Heart right ventricle (tissue), 16 donors: ENCODE measurements at regions not wholly inside any gene's neighbourhood (a gene's known extent, or its start where the extent isn't known, plus 50 kb on each side); places are given as distances from the start of the nearest gene placed in this dataset.

Source experiments
- ATAC-seq, 8 donors: fragments of 200-7000 bp; cut with Tn5 transposase; one replicate each; pipeline ENCODE4 v1.9.1; 2020; ENCODE audit warnings: mild to moderate bottlenecking in 8 of 8, moderate library complexity in 8 of 8, moderate number of reproducible peaks in 1 of 8
- DNase-seq, 2 donors: peaks; one replicate each; pipeline ENCODE4 v3.0.0-alpha.2; 2020
- H3K27ac ChIP-seq, 10 donors: fragments of 200-600 bp; sonication (generic) in 2 of 10; one replicate each; pipeline versions ENCODE4 v1.5.0 to v1.8.0; 2020 to 2022; ENCODE audit warnings: mild to moderate bottlenecking in 3 of 10
- H3K27me3 ChIP-seq, 7 donors: fragments of 200-600 bp; one replicate each; pipeline ENCODE4 v1.8.0; 2021 to 2022; ENCODE audit warnings: mild to moderate bottlenecking in 2 of 7
- H3K36me3 ChIP-seq, 9 donors: fragments of 200-600 bp; sonication (generic) in 1 of 9; one replicate each; pipeline versions ENCODE4 v1.5.0 to v1.8.0; 2020 to 2022; ENCODE audit warnings: mild to moderate bottlenecking in 2 of 9
- H3K4me1 ChIP-seq, 9 donors: fragments of 200-600 bp; sonication (generic) in 1 of 9; one replicate each; pipeline versions ENCODE4 v1.5.0 to v1.8.0; 2020 to 2022; ENCODE audit warnings: mild to moderate bottlenecking in 4 of 9
- H3K4me3 ChIP-seq, 10 donors: fragments of 200-600 bp; sonication (generic) in 2 of 10; one replicate each; pipeline versions ENCODE4 v1.5.0 to v1.8.0; 2020 to 2022; ENCODE audit warnings: mild to moderate bottlenecking in 7 of 10, moderate library complexity in 2 of 10
- H3K9me3 ChIP-seq, 11 donors: fragments of 200-600 bp in 10 of 11; sonication (generic) in 2 of 11; one replicate each; pipeline versions ENCODE4 v1.5.0 to v1.8.0; 2013 to 2022; ENCODE audit warnings: mild to moderate bottlenecking in 2 of 11, control low read depth in 1 of 11, moderate library complexity in 1 of 11
- WGBS, 2 donors: extraction: QIAGEN DNeasy Blood & Tissue Kit; methylation state at CpG; one replicate each; pipeline ENCODE4 v1.1.7; 2013; ENCODE audit warnings: inconsistent platforms in 1 of 2; 5-methylcytosine and 5-hydroxymethylcytosine counted together
- intact Hi-C, 10 donors: fragments of 100-400 bp; cut with DNase I; formaldehyde crosslinking; loops; one replicate each; pipeline versions ENCODE4 v1.11.1 to v1.14.2; 2022
- TF ChIP-seq, protein P1 (sequence below), 9 donors: fragments of 200-600 bp; sonication (generic) in 2 of 9; IDR thresholded peaks; one replicate each; pipeline versions ENCODE4 v1.5.0 to v1.8.0; 2021 to 2022; ENCODE audit warnings: antibody characterized with exemption in 9 of 9, mild to moderate bottlenecking in 5 of 9, moderate library complexity in 1 of 9
- donor health status: Arrhythmogenic right ventricular cardiomyopathy.
- donor health status: ischemic (EF 13 %, LVEDD 7.1; RV severe dilation, severe dysfunction).
- donor health status: healthy with polysubstance abuse.
- donor health status: DM: no; HTN: yes; CAD: no.
- donor health status: DM: no; HTN: no; CAD: no.
- donor health status: ischemic (EF 25% LVEDD 6.9; RV normal size, moderate dysfunction).
- donor health status: ischemic (EF 25% LVEDD 5.7; RV mildly dilated, moderate dysfunction).
- donor health status: healthy.
- donor health status: DM: yes; HTN: yes; CAD: no.
- donor health status: Ischemic cardiomyopathy.
- donor health status: ischemic (EF 35%, LVEDD 5.7; RV mildly dilated, moderate dysfunction).
- donor health status: nonischemic (EF 11% LVEDD 7.7; RV severe dilation, severe dysfunction).
- donor health status: DM: yes; HTN: yes; CAD: no.
- donor health status: PGD.
- donor health status: ischemic (EF 29% LVEDD 5.4; RV normal size, mild dysfunction).
- donor health status: nonischemic (EF 23%, LVEDD 6.1; RV moderate dilation, normal function).

DNA sequence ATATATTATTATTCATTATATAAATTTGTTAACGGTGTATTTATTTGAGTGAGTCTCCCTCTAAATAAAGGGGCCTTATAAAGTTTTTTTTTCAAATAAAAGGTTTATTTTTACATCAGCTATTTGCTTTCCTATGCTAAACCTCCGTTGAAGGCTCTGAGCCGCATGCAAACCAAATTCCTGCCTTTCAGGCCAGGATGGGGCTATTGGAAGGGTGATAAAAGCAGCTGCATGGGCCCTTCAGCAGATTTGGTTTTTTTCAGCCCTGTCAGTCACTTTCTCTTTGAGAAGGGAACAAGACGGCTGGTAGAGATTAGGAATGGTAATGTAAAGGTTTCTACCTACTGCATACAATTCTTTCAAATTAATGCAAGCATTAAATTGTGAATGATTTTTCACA lies 244.2 kb downstream of the WNT5A start:
- no peak for DNase-seq
- WGBS, 2 donors, result 45 to 51% methylated on average over 4 of the region's 4 CpGs
- ATAC-seq, result no peak
- no peaks in the 10 kb centered on the region for H3K9me3 ChIP-seq
- intact Hi-C loops, result no loop called here
- H3K36me3 ChIP-seq, result no peaks in the 10 kb centered on the region
- peaks cover 0 to 7% (median 0%) of the 10 kb centered on the region in 7 donors for H3K27me3 ChIP-seq
- H3K4me3 ChIP-seq, result no peak overlapping the region
- no peak overlapping the region for H3K27ac ChIP-seq
- H3K4me1 ChIP-seq, result no peaks in the 10 kb centered on the region
- TF ChIP-seq, protein P1, sequence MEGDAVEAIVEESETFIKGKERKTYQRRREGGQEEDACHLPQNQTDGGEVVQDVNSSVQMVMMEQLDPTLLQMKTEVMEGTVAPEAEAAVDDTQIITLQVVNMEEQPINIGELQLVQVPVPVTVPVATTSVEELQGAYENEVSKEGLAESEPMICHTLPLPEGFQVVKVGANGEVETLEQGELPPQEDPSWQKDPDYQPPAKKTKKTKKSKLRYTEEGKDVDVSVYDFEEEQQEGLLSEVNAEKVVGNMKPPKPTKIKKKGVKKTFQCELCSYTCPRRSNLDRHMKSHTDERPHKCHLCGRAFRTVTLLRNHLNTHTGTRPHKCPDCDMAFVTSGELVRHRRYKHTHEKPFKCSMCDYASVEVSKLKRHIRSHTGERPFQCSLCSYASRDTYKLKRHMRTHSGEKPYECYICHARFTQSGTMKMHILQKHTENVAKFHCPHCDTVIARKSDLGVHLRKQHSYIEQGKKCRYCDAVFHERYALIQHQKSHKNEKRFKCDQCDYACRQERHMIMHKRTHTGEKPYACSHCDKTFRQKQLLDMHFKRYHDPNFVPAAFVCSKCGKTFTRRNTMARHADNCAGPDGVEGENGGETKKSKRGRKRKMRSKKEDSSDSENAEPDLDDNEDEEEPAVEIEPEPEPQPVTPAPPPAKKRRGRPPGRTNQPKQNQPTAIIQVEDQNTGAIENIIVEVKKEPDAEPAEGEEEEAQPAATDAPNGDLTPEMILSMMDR (IDR thresholded peaks at IDR 0.05), result no peak

DNA sequence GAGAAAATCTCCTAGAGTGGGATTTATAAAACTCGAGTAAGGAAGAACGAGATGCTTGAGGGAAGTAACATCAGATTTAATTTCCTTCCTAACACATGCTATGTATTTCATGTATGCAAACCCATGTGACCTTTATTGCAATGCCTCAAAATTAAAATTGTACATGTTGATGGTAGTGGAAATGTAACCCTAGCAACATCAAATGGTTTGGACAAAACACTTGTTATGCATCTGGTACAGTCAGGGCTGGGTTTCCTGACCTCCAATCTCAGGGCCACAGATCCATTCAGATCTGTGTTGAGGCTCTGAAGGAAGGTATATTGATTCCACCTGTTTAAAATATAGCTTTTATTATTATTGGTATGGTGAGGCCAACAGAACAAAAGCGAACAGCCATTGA lies 246.0 kb downstream of the WNT5A start:
- Histone ChIP-seq H3K27me3 (peaks cover 0 to 10% (median 0%) of the 10 kb centered on the region in 7 donors), H3K9me3 (peaks cover 0 to 4% (median 0%) of the 10 kb centered on the region in 11 donors), H3K4me3 (no peak overlapping the region), H3K27ac (no peak overlapping the region), H3K4me1 (no peaks in the 10 kb centered on the region), H3K36me3 (no peaks in the 10 kb centered on the region)
- no peak for ATAC-seq
- no peak for DNase-seq
- intact Hi-C loops, result no loop called here
- TF ChIP-seq, protein P1 (IDR thresholded peaks at IDR 0.05), result no peak
- 84 to 88% methylated on average over 3 of the region's 3 CpGs for WGBS, 2 donors

DNA sequence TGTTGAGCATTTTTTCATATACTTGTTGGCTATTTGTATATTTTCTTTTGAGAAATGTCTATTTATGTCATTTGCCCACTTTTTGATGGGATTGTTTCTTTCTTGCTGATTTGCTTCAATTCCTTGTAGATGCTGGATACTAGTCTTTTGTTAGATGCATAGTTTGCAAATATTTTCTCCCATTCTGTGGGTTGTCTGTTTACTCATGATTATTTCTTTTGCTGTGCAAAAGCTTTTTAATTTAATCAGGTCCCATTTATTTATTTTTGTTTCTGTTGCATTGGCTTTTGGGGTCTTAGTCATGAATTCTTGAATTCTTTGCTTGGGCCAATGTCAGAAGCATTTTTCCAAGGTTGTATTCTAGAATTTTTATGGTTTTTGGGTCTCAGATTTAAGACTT lies 251.7 kb downstream of the WNT5A start:
- DNase-seq, result no peak
- TF ChIP-seq, protein P1 (IDR thresholded peaks at IDR 0.05), result no peak
- no peaks in the 10 kb centered on the region for H3K36me3 ChIP-seq
- ATAC-seq, result no peak
- intact Hi-C loops, result no loop called here
- no peaks in the 10 kb centered on the region for H3K4me1 ChIP-seq
- peaks cover 0 to 22% (median 0%) of the 10 kb centered on the region in 7 donors for H3K27me3 ChIP-seq
- no peak overlapping the region for H3K27ac ChIP-seq
- H3K9me3 ChIP-seq, result peaks cover 0 to 16% (median 0%) of the 10 kb centered on the region in 11 donors
- no peak overlapping the region for H3K4me3 ChIP-seq

DNA sequence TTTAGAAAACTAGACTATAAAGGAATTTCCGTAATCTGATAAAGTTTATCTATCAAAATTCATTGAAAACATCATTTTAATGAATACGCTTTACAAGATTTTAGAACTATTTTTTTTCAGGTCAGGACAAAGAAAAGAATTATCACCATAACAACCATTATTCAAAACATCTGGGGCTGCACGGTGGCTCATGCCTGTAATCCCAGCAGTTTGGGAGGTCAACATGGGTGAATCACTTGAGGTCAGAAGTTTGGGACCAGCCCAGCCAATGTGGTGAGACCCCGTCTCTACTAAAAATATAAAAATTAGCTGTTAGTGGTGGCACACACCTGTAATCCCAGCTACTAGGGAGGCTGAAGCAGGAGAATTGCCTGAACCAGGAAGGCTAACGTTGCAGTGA lies 260.4 kb downstream of the WNT5A start:
- Histone ChIP-seq H3K36me3 (no peaks in the 10 kb centered on the region), H3K4me1 (no peaks in the 10 kb centered on the region), H3K9me3 (peaks cover 0 to 2% (median 0%) of the 10 kb centered on the region in 11 donors), H3K27ac (no peak overlapping the region), H3K4me3 (no peak overlapping the region), H3K27me3 (peaks cover 0 to 10% (median 0%) of the 10 kb centered on the region in 7 donors)
- ATAC-seq (no peak), DNase-seq (no peak)
- intact Hi-C loops, result no loop called here
- TF ChIP-seq, protein P1 (IDR thresholded peaks at IDR 0.05), result no peak
- 86 to 89% methylated on average over 5 of the region's 5 CpGs for WGBS, 2 donors
